NCI-H510A (cell line): ENCODE measurements at regions not wholly inside any gene's neighbourhood (a gene's known extent, or its start where the extent isn't known, plus 50 kb on each side); places are given as distances from the start of the nearest gene placed in this dataset.
A peak's percentile ranks its signal among the peaks of the same experiment; 100 is the strongest.

Experiments used
- DNase-seq: peaks from one replicate; lab custom pipeline; 2025; lab: John Stamatoyannopoulos, UW

GRCh38 chr5:67686746-67687145, 490.1 kb upstream of the CD180 start:
- DNase-seq, result no peak

GRCh38 chr5:67681703-67682102, 485.1 kb upstream of the CD180 start:
- DNase-seq, result no peak

- DNase-seq, result no peak
Measured at GRCh38 chr5:67680099-67680498, 483.5 kb upstream of the CD180 start.

GRCh38 chr5:67679184-67679841, 482.7 kb upstream of the CD180 start:
- DNase-seq, result no peak

DNA sequence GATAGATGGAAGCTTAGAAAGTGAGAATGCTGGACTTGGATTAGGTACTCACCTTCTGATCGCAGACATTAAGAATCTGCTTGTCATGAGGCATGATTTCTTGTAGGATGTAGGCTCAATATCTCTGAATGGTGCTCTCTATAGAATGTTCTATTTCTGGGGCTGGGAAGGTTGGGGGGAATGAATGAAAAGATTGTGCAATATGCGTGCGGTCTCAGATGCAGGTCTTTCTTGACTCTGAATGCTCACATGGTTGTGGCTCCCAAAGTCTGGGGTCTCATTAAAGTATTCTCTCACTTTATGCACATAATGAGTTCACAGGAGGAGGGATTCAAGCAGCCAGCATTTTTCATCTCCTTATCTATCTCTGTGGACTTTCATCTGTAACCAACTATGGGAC, 482.0 kb upstream of the CD180 start:
- no peak for DNase-seq

- DNase-seq, result no peak
Measured at GRCh38 chr5:67677422-67677970, 480.9 kb upstream of the CD180 start.

DNA sequence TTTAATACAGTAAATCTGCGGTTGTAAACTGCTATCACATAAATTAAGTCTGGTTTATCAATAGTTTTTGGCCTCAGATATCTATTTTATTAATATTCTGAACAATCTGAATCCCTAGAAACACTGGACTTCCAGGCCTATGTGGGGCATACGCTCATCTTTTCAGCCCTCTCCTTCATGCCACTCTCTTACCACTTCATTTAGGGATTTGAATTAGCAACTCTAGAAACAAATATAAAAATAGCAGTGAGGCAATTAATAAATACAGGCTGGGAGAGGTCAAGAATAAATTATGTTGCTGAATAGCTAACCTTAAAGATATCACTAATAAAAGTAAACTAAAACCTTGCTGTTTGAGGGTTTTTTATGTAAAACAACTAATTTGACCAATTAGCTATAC, 480.3 kb upstream of the CD180 start:
- DNase-seq, result no peak

DNA sequence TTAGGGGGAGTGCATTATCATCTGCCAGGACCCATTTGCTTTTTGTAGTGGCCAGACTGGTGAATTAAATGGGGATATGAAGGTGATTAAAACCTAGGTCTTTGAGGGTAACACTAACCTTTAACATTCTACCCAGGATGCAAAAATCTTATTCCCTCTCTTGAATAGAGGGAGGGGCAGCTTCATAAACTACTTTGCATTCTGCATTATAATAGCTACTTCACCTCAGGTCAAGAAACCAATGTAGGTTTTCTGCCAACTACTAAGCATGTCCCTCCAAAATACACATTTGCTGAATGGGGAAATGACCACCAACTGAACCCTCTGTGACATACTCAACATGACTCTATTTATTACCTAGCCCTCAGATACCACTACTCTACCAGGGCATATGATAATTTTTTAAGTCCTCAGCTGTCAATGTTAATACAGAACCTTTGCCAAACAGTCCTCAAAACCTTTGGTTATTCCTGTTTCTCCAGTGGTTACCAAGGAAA, 477.6 kb upstream of the CD180 start:
- DNase-seq, result no peak

DNA sequence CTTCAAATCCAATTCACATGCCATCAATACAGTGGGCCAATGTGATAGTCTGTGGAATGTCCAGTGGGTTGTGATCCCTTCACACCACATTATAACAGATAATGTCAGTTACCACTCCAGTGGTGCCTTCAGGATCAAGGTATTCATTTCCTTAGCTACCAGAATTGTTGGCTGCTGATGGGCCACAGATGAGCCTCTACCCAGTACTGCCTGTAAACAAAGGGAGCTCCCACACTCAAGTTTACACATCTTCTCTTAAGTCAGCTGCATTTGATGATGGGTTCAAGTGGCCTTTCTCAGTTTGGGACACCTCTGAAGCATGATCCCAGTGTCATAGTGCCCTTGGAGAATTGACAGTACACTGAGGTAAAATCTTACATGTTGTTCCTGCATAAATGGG, 477.0 kb upstream of the CD180 start:
- DNase-seq, result no peak

DNA sequence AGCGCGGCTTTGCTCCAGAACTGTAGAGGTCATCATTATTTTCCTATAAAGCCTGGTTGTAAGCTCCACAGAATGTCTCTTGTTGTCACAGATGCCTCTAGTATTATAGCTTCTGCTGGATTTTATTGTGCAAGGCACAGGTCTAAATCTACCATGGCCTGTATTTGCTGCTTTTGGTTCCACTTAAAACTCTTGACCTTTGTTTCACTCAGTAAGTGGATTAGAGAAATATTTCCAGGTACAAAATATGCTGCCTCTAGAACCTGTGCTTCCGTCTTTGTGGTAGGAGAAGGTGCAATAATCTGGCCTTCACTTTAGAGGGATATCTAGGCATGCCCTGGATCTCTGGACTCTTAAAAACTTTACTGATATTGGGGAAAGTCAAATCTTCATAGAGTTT, 476.6 kb upstream of the CD180 start:
- no peak for DNase-seq

- no peak for DNase-seq
Measured at GRCh38 chr5:67672636-67673035, 476.0 kb upstream of the CD180 start.

DNA sequence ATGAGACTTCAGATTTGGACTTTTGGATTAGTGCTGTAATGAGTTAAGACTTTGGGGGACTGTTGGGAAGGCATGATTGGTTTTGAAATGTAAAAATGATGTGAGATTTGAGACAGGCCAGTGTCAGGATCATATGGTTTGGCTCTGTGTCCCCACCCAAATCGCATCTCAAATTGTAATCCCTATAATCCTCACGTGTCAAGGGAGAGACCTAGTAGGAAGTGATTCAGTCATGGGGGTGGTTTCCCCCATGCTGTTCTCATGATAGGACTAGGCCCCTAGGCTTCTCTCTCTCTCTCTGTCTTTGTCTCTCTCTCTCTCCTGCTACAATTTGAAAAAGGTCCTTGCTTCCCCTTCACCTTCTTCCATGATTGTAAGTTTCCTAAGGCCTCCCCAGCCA, 473.3 kb upstream of the CD180 start:
- DNase-seq, result no peak

DNA sequence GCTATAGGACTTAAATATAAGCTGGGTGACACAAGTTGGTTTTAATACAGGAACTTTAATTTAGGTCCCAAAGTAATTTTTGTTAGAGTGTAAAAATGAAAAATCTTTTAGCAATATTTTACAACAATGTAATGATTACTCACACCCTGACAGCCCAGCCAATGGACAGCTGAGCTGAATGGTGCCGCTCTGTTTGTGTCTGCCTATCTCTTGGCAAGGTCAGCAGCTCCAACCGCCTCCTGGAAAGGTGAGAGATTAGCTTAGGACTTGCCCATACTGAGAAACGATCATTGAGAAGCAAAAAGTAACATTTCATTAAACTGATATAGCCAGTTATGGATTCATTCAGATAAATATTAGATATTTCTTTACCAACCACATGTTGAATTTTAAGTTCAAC, 463.6 kb upstream of the CD180 start:
- no peak for DNase-seq

DNA sequence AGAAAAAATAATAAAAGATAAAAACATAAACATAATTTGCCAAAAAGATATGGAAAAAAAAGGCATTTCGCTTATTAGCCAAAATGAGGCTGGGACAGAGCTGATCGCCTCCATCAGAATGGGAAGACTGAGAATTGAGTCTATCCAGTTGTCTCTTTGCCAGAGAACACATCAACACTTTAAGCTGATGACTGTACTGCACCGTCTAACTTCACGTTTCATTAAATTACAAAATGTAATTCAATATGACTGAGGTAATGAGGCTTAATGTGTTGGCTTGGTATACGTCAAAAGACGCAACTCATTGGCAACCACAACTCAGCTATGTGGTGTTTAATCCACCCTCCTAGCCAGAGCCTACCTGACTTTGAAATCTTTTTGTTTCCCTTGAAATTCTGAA, 462.7 kb upstream of the CD180 start:
- no peak for DNase-seq

DNA sequence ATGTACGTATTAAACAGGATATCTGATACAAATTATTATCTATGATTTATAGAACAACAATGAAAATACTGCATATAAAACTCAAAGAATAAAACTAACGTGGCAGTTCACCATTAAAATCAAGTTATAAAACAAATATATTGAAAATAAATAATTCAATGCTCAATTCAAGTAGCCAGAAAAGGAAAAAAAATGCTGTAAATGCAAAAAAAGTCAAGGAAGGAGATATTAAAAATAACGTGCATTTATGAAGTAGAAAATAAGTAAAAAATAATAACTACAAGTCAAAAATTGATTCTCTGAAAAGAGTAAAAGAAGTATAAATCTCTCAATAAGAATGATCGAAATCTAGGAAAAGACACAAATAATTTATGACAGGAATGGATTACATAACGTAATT, 460.5 kb upstream of the CD180 start:
- DNase-seq, result no peak

DNA sequence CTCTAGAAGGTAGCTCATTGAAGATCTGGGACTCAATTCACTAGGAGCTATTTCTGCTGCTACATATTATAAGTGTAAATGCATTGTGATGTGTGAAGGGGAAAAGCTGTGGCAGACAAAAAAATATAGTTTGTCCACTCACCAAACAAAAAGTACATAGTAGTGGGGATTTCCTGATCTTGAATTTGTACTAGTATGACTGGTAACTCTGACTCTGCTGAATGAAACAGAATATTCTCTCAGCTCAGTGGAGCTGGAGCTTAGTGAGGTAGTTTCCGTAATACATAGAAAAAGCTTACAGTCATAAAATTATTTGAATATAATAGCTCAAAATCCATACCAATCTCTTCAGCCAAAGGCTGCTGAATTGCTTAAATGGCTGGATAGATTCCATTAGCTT, 455.6 kb upstream of the CD180 start:
- no peak for DNase-seq

GRCh38 chr5:67651180-67651579, 454.6 kb upstream of the CD180 start:
- no peak for DNase-seq

GRCh38 chr5:67648201-67648671, 451.6 kb upstream of the CD180 start:
- DNase-seq, result peak; percentile 14

DNA sequence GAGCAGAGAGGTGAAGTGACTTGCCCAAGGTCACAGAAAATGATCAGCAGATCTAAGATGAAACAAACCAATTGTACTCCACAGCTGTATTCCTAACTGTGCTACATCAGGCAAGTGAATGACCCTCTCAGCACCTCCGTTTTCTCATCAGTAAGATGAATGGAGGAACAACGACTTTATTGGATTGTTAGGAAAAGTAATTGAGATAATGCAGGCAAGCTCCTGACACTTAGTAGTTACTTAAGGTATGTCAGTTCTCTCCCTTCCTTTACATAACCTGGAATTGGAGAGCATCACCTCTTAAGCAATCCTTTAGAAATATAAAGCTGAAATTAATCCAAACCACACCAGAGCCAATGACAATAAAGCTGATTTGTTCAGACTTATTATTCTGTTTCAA, 451.2 kb upstream of the CD180 start:
- DNase-seq, result no peak

- DNase-seq, result no peak
Measured at GRCh38 chr5:67644221-67644920, 447.8 kb upstream of the CD180 start.

DNA sequence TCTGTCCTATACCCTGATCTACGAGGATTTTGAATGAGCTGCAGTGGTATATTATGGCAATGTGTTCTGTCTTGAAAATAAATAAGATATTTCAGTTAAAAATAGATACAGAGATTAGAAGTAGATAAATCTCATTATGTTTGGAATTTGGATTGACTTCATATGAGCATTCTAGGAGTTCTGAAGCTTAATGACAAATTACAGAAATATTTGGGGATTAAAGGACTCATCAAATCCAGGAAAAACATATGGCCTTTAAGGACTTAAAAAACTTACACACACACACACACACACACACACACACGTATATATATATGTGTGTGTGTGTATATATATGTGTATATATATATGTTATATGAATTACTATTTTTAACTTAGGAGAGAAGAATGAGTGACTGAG, 446.9 kb upstream of the CD180 start:
- no peak for DNase-seq

DNA sequence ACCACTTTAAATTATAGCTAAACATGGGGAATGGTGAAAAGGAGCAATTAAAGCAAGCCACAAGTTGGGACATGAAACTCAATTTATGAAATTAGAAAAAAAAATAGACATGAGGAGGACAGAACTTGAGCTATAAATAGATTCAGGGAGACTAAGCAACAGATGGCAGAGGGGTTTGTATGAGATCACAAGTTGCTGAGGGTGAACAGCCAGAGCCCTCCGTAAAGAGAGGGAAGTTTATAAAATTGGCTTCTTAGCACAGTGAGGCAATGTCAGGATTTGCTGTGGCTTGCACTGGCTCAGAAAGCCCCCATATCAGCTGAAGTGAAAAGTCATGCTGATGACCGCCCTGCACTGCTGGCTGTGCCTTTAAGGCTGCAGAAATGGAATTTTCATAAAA, 443.4 kb upstream of the CD180 start:
- DNase-seq, result no peak

DNA sequence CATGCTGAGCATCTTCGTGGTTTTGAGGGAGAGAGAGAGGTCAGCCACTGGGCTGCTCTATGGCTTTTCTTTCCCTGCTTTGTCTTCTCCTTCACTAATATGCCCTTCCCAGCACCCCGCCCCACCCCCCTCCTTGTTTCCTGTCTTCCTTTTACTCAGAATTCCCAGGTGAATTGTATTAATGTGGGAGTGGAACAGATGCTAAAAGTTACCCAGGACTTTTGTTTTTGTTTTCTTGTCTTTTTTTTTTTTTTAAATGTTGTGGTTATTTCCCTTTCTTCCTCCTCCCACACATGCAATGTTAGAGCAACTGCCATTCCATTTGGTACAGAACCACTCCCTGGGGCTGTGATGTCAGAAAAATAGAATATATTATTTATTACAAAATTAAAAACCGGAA, 442.7 kb upstream of the CD180 start:
- no peak for DNase-seq
